NCI-H2107 treated with DMSO at 0.1 percent for 48 hours (cell line): ENCODE measurements at regions not wholly inside any gene's neighbourhood (a gene's known extent, or its start where the extent isn't known, plus 50 kb on each side); places are given as distances from the start of the nearest gene placed in this dataset.
"Not testable (repeated sequence)": the region's sequence is repeated elsewhere in the genome, so short reads cannot be mapped to it uniquely, and the experiment has no call there.

ENCODE experiments used
- DNase-seq: peaks from one replicate; lab custom pipeline; 2025; ENCODE audit not compliant: unreplicated experiment; lab: John Stamatoyannopoulos, UW

DNA sequence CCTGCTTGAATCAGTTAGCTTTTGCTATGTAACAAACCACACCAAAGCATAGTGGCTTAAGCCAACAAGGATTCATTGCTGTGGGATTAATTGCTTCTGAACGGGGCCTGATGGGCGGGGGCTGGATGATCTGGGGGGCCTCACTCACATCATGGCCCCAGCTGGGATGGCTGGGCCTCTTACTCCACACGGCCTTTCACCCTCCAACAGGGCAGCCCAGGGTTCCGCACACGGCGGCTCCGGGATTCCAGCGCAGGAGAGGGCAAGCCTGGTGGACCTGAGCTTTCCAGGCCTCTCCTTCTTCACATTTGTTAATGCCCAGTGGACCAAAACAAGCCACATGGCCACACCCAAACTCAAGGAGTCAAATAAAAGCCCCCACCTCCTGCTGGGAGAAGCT is 86.3 kb upstream of the PHLPP1 start:
- no peak for DNase-seq

DNA sequence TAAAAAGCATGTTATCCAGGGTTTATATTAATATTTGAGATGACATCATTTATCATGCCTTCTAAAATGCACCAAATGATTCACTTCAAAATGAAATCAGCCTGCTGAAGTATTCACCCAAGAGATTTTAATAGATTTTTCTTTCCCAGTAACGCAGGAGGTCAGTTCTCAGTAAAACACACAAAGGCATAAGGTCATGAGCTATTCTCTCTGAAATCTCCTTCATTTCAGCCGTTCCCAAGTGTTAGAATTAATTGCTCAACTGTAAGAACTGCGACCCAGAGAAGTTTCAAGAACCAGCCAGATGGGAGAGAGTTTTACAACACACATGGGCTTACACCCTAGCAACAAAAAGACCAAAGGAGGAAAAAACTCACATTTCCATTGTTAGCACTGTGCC is 84.2 kb upstream of the PHLPP1 start:
- no peak for DNase-seq

DNA sequence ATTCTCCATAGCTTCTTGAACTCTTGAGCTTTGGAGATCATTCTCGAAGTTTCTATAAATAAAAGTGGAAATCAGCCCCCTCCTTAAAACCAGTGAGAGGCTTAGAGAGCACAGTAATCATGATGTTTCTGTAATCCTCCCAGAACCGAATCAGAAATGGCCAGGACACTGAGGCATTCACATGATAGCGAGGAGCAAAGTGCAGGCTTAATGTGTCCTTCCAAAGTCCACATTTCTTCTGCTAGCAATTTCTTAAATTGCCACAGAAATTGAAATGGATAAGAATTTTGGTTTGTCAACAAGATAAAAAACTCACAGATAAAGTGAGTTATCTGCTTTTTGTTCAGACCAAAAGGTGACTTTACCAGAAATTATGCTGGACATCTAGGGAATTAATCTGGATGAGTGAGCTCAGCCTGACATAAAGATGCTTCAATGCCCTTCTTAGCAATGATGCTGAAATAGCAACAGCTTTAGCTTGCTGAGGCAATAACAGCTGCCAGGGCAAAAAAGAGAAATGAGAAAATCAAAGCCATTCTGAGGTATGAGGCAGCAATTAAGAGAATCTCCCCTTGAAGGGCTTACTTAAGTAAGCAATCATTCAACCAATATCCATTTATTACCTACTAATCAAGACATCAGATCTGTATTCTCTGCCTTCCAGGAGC is 82.4 kb upstream of the PHLPP1 start:
- no peak for DNase-seq

DNA sequence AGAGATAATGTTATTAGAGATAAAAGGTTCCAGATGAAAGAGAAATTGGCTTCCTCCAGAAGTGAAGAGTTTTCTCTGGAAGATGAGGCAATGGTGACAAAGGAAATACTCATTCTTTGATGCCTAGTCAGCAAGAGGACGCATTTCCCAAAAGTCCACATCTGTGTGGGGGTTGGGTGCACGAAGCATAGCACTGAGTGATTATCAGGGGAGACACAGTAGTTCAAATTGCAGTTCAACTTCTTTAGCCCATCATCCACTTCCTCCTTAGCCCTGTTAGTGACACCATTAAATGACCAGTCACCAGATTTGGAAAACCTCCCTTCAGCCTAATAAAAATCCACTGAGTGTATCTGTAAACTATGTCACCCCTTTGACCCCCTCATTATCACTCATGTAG is 80.9 kb upstream of the PHLPP1 start:
- DNase-seq, result no peak

DNA sequence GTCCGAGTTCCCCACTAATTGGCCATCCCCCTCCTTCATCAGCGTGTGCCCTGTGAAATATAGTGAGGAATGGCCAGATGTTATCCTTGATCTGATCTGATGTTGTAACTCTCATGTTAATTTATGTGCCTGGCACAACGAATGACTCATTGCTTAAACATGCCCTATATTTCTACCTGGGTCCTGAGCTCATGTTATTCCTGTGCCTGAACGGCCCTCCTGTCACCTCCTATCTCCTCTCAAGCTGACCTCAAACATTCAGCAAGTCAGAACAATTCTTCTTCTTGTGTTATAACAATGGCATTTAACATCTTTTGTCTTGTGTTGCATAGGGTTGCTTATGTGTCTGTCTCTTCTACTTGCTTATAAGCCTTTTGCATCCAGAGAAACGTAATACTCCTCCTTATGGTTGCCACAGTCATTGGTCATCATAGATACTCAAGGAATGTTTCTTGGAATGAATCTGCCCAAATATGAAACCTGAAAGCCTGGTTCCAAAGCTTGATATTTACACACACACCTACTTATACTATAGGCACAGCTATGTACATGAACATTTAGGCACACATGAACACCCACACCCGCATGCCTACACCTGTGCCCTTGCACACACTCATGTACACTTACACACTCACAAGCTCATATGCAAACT is 80.2 kb upstream of the PHLPP1 start:
- DNase-seq, result no peak

DNA sequence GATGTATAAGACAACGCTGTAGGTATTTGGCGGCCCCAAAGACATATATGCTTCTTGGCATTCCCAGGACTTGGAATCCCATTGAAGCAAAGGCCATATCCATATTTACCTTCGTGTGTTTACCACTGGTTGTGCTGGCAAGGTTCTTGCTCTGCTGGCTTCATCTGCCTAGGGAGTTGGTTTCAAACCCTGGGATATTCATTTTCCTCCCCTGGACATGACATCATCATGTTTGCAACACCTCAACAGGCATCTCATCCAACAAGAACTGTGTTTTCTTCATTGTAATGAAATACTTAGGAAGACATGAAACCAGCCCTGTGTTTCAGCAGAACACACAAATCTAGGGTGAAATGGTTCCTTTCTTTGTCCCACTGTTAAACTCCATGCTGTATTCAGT is 77.9 kb upstream of the PHLPP1 start:
- no peak for DNase-seq

DNA sequence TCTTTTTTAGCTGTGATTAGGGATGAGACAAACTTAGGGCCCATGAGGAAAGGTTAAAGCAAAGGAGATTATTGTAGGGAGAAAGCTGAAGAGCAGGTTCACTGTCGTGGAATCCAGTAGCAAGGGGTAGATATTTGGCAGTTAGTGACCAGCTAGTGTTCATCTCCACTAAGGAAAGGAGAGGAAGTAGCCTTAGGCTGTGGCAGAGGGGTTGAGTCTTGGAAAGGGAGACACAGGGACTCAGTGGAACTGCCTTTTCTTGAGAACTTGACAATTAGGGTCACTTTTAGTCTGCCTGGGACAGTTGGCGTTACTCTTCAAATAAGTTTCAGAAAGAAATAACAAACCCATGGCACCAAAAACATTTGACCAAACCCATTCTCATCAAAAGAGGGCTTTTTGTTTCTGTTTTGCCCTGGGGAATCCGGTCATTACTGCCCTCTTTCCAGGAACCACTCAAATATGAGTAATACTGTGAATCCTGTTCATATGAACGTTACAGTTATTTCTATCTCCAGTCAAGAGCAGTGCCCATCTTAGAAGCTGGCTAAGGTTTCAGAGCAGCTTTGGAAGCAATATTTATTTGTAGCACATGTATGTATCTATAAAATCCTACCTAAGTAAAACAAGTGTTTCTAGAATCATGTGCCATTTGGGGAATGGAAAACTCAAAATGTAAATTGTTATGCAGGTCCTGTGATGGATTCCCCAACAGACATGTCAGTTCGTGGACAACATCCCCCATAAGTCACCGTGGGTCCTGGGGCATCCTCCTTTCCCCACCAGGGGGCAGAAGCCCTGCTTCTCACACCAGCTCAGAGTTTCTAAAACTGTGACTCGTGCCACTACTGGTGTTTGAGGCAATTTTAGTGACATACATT is 77.3 kb upstream of the PHLPP1 start:
- DNase-seq, result peak; percentile 12

DNA sequence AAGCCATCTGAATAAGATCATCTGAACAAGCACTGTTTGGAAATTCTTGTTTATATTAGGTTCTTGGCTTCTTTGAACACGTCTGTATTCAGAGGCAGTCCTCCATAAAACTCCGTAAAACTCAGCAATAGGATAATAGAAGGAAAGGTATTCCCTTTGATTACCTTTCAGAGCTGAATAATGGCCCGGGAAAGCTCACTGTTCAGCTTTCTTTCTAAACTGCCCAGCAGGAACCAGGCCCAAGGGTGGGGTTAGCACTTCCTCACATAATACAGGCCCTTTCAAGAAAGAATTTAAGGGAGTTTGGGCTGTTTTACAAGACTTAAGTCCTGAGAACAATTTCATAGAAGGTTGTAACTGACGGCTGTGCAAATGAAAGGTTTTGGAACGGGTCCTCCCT is 72.2 kb upstream of the PHLPP1 start:
- DNase-seq, result no peak

DNA sequence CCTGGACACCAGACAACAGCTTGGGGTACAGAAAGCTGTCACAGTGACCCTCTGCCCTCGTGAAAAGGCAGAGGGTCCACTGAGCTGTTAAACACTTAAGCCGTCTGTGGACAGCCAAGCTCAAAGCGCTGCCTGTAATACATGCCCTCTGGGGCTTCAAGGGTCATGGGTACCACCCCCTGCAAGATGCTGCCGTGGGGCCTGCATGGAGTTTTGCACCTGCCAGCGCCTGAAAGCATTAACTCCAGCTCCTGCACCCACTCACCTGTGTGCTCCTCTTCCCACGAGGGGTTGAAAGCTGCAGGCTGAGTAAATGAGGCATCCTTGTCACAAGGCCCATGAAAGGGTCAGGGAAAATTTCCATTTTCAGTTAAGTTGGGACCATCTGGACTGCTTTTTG is 70.6 kb upstream of the PHLPP1 start:
- DNase-seq, result no peak

DNA sequence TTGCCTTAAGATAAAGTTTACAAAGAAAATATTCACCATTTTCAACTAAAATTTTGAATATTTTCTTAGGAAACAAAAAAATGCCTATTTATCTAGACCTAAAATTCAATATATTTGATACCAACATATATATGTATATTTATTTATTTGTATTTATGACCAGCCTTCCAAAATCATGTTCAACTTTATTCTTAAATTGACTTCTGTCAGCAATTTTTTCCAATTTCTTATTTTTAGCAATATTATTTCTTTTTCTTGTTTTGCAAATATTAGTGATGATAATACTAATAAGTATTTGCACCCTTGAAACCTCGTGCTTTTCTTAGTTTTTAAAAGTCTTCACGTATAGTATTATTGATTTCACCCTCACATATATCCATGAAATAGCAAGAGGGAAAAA is 68.2 kb upstream of the PHLPP1 start:
- DNase-seq, result no peak

DNA sequence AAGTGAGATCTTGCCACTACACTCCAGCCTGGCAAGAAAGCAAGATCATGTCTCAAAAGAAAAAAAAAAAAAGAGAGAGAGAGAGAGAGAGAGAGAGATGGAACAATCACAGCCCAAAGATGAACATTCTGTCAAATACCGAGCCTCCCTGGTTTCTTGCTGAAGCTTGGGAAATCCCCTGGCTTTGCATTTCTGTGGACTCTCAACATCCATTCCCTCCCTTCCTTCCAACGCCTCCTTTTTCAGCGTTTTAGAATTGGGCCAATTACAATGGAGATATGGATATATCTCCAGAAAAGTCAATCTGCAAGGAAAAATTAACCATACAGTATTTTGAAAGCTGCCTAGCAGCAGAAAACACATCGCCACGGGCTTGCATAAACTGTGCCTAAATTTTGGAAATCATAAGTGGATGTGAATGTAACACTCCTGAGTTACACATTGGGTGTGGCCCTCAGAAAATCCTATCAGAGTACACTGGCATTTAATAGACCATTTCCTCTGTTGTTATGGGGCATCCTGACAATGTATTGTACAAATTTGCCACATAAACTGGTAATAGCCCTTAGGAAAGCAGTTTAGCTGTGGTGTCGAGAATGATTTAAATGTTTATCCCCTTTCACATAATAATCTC is 67.2 kb upstream of the PHLPP1 start:
- no peak for DNase-seq

DNA sequence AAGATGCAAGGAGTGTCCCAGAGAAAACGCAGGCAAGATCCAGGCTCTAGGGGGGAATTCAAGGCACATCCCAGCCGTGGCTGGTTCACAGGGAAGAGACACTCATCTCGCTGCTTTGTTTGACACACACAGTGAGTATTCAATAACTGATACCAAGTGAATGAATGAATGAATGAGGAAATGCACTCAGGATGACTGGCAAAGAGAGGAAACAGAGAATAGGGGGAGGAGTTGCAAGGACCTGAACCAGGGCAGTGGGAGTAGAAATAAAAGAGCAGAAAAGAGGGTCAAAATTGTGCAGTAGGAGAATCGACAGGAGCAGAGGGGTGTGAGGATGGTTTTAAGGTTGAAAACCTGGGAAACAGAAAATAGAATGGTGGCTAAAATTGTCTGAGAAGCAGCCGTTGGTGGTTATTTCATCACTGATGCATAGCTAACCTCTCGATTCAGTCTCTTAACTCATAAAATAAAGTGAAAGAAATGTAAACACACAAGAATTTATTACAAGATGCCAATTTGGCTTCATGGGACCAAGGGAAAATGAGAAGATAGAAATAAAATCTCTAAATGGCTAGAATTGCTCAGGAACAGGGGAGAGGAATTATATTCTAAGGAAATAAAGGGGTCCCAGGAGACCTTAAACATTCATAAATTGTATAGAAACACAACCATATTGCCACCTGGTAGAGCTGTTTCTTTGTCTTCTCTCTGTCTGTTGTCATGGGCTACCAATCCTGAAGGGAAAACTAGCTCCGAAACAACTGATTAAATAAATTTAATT is 63.9 kb upstream of the PHLPP1 start:
- peak; percentile 31 for DNase-seq

DNA sequence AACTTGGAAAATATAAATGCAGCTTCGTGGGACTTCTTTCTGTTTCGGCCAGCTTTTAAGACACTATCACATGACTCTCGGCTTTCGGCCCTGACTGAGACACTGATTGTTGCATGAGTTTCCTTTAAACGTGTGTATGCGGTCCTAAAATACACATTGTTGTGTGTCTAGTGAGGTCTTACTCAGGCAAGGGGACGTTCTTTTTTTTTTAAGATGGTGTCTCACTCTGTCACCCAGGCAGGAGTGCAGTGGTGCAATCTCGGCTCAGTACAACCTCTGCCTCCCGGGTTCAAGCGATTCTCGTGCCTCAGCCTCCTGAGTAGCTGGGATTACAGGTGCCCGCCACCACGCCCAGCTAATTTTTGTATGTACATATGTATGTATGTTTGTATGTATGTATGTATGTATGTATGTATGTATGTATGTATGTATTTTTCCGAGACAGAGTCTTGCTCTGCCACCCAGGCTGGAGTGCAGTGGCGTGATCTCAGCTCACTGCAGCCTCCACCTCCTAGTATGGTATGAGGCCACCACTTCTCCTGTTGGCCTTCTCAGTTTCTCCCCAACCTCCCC is 63.2 kb upstream of the PHLPP1 start:
- DNase-seq, result not testable (repeated sequence)

DNA sequence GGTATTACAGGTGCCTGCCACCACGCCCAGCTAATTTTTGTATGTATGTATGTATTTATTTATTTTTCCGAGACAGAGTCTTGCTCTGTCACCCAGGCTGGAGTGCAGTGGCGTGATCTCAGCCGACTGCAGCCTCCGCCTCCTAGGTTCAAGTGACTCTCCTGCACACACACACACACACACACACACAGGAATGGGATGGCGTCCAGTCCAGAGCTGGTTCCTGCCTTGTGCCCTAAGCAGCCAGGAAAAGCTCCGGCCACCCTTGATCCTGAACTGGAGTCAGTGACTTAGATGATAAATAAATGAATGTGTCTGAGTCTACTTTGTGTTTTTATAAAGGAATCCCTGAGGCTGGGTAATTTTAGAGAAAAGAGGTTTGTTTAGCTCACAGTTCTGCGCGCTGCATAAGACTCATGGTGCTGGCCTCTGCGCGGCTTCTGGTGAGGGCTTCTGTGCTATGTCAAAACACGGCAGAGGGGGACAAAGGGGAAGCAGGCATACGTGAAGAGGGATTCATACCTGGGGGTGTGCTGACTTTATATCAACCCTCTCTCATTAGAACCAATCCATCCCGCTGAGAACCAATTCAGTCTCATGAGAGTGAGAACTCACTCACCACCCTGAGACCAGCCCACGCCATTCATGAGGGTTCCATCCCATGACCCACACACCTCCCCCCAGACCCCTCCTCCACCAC is 59.7 kb upstream of the PHLPP1 start:
- no peak for DNase-seq

DNA sequence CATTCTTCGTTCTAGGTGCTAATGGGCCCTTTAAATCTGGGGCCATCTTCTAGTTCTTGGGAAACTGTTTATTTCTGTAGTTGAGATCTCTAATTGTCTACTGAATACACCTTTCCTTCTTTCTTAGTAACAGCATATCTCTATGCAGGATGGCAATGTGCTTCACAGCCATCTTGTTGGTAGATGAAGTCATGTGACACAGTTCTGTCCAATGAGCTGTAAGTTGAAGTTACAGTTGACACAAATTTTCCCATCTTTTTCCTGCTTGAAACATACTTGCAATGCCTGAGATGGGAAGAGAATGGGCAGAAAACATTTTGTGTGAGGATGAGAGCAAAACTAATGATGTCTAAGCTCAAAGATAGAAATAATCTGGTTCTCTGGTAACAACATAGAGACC is 57.3 kb upstream of the PHLPP1 start:
- no peak for DNase-seq

DNA sequence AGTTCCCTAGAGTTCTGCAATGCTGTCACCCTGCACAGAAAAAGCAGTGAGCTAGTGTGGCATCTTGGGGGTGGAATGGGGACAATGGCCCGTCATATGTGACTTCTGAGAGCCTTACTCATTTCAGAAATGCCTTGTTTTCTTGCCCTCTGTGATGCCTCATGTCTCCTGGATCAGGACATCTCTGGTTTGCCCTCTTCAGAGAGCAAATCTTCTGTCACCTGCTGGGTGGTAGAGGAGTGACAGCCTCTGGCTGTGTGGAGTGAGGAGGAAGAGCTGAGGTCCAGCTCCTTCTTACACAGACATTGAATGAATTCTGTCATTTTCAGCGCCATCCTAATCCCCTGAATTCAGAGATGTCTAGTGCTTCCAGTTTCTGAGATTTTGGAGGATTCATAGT is 55.6 kb upstream of the PHLPP1 start:
- DNase-seq, result no peak

DNA sequence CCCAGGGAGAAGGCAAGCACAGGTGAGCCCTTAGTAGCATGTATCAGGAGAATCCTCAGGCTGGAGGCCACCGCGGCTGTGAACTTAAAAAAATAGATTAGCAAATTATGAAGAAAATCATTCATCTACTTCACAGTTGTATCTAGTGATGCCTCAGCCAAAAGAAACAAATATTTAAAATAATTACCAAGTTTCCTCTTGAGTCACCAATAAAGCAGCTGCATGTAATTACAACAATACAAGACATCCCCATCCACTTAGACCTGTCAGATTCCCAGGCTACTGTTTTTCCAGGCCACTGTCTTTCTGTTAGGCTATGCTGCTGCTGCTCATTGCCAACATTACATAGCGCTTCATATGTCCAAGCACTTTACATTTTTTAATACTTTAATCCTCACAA is 54.6 kb upstream of the PHLPP1 start:
- peak; percentile 52 for DNase-seq

DNA sequence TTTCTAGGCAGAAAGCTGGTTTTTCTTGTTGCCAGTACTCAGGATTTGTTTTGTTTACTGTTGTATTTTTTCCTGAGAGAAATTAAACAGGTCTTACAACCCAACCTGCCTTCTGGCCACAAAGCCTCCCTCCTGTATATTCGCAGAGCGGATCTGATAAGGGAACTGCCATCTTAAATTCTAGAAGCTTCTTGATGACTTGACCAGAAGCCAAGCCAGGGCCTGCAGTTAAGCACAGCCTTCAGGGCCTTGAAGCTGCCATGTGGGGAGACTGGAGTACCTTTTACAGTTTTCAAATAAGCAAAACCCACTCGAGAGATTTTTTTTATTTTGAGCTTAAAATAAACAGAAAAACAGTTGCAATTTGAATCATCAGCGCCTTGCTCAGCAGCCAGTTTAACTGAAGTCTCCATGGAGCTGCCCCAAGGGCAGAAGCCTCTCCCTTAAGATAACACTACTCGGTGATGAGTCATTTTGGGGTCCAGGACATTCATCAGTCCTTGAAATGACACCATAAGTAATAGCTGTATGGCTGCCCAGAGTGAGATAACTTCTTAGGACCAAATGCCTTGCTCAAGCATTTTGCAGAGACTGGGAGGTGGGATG is 51.5 kb upstream of the PHLPP1 start:
- no peak for DNase-seq

DNA sequence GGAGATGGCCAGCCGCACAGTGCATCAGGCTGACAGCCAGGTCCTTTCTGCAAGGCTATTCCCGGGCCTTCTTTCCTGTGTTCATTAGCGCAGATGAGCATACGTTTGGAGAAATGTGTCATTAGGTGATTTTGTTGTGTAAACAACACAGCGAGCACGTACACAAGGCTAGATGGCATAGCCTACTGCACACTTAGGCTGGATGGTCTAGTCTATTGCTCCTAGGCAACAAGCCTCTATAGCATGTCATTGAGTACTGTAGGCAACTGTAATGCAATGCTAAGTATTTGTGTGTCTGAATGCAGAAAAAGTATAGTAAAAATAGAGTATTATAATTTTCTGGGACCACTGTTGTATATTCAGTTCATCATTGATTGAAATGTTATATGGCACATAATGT is 50.9 kb upstream of the PHLPP1 start:
- DNase-seq, result no peak

DNA sequence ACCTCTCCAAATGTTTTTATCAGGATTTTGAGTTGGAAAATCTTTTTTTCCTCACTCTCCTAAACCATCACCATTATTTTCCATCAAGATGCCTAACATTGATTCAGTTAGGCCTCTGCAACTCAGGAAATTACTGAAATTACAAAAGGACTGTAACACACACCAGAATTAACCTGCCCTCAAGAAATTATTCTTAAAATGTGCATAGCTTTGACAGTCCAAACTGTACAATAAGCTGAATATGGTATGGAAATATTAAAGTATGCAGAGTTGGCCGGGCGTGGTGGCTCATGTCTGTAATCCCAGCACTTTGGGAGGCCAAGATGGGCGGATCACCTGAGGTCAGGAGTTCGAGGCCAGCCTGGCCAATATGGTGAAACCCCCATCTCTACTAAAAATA is 50.2 kb upstream of the PHLPP1 start:
- no peak for DNase-seq
